MM.1S (cell line): ENCODE measurements at regions not wholly inside any gene's neighbourhood (a gene's known extent, or its start where the extent isn't known, plus 50 kb on each side); places are given as distances from the start of the nearest gene placed in this dataset.

Experiments
- DNase-seq: peaks from one replicate; pipeline ENCODE4 v3.0.0-alpha.2; 2015
- H2AFZ ChIP-seq: fragments of 300-600 bp; sonication (generic); 2 replicates; pipeline ENCODE4 v1.6.0; 2016; ENCODE audit warnings: antibody characterized with exemption, low read length
- H3F3A ChIP-seq: fragments of 300-600 bp; sonication (generic); 2 replicates; pipeline ENCODE4 v1.6.1; 2016; ENCODE audit warnings: mild to moderate bottlenecking, antibody characterized with exemption, low read length, moderate library complexity, mixed read lengths; ENCODE audit not compliant: insufficient read depth
- H3K27ac ChIP-seq: fragments of 300-600 bp; sonication (generic); 2 replicates; pipeline ENCODE4 v1.5.1; 2016; ENCODE audit warnings: mild to moderate bottlenecking, low read length
- H3K27me3 ChIP-seq: fragments of 300-600 bp; sonication (generic); replicated peaks from 2 replicates; pipeline ENCODE4 v1.6.0; 2016; ENCODE audit warnings: low read length; ENCODE audit not compliant: insufficient read depth
- H3K36me3 ChIP-seq: fragments of 300-600 bp; sonication (generic); replicated peaks from 2 replicates; pipeline ENCODE4 v1.6.1; 2016; ENCODE audit warnings: mild to moderate bottlenecking, low read length, mixed read lengths; ENCODE audit not compliant: insufficient read depth
- H3K4me1 ChIP-seq: fragments of 300-600 bp; sonication (generic); 2 replicates; pipeline ENCODE4 v1.6.1; 2016; ENCODE audit warnings: low read length, mixed read lengths
- H3K4me2 ChIP-seq: fragments of 300-600 bp; sonication (generic); 2 replicates; pipeline ENCODE4 v1.6.0; 2016; ENCODE audit warnings: low read depth, low read length
- H3K4me3 ChIP-seq: fragments of 300-600 bp; sonication (generic); 2 replicates; pipeline ENCODE4 v1.5.1; 2016; ENCODE audit warnings: low read length, mixed read lengths
- H3K79me2 ChIP-seq: fragments of 300-600 bp; sonication (generic); 2 replicates; pipeline ENCODE4 v1.6.1; 2016; ENCODE audit warnings: mixed run types, low read length, mixed read lengths
- H3K9ac ChIP-seq: fragments of 300-600 bp; sonication (generic); 2 replicates; pipeline ENCODE4 v1.6.1; 2016; ENCODE audit warnings: low read length, mixed read lengths
- H3K9me2 ChIP-seq: fragments of 300-600 bp; sonication (generic); replicated peaks from 2 replicates; pipeline ENCODE4 v1.6.1; 2016; ENCODE audit warnings: mild to moderate bottlenecking, low read length, mixed read lengths; ENCODE audit not compliant: insufficient read depth
- H3K9me3 ChIP-seq: fragments of 300-600 bp; sonication (generic); replicated peaks from 2 replicates; pipeline ENCODE4 v1.6.1; 2016; ENCODE audit warnings: mild to moderate bottlenecking, low read length, mixed read lengths; ENCODE audit not compliant: insufficient read depth
- H4K20me1 ChIP-seq: fragments of 300-600 bp; sonication (generic); 2 replicates; pipeline ENCODE4 v1.6.1; 2016; ENCODE audit warnings: mild to moderate bottlenecking, low read length, moderate library complexity, mixed read lengths; ENCODE audit not compliant: insufficient read depth
- EZH2 ChIP-seq: fragments of 300-600 bp; sonication (generic); optimal IDR thresholded peaks from 2 replicates; pipeline ENCODE3; 2017; ENCODE audit warnings: low read depth, mild to moderate bottlenecking, antibody characterized with exemption, low read length, mixed read lengths
- EZH2phosphoT487 ChIP-seq: fragments of 300-600 bp; sonication (generic); IDR thresholded peaks from 2 replicates; pipeline ENCODE4 v1.6.1; 2018; ENCODE audit warnings: antibody characterized with exemption, low read length
- TF ChIP-seq, protein P1 (sequence below): fragments of 300-600 bp; sonication (generic); IDR thresholded peaks from 2 replicates; pipeline ENCODE4 v1.5.1; 2016; ENCODE audit warnings: antibody characterized with exemption, low read length, mixed read lengths

DNA sequence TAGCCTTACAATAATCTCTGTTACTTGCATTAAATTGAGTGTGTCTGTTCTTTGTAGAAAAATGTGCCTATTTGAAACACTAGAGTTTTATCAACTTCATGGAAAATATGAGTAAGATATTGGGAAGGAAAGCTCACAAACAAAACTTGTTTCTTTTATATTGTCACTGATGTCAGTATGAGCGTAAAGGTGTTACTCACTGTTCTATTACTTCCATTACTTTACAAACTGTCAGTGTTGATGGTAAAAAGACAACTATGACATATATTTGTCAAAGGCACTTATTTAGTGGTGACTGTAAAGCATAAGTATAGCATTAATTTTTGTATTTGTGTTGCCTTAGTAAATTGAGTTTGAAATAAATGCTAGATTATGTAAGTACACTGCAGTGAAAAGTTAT lies 193.7 kb upstream of the FLRT2 start:
- Histone ChIP-seq H3K9me3 (no peaks in the 10 kb centered on the region), H3K4me2 (no peak overlapping the region), H3K4me3 (no peak overlapping the region), H3K9ac (no peak overlapping the region), H4K20me1 (no peaks in the 10 kb centered on the region), H3K27ac (no peak overlapping the region), H3K36me3 (no peaks in the 10 kb centered on the region), H3K27me3 (no peaks in the 10 kb centered on the region), H3K79me2 (no peaks in the 10 kb centered on the region), H2AFZ (no peak overlapping the region), H3K9me2 (no peaks in the 10 kb centered on the region), H3F3A (no peaks in the 10 kb centered on the region), H3K4me1 (no peaks in the 10 kb centered on the region)
- no peak for TF ChIP-seq EZH2
- no peak for DNase-seq

DNA sequence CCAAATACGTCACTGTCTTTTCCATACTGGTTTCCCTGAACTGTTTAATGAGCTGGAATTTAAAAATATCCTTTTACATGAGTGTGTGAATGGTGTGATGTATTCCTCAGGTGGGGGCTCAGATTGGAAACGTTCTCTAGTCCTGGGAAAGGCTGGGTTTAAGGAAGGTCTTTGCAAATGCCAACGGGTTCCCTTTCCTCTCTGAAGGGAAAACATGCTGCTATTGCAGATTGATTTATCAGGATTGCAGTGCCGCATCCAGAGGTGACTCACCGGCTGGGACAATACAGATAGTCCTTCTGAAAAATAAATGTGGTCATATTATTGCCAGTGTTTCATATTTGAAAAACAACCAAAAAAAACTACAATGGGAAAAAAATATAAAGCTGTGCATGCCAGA lies 193.1 kb upstream of the FLRT2 start:
- H3K79me2 ChIP-seq = no peaks in the 10 kb centered on the region
- no peaks in the 10 kb centered on the region for H3K36me3 ChIP-seq
- no peak overlapping the region for H3K4me3 ChIP-seq
- H2AFZ ChIP-seq = no peak overlapping the region
- H3K4me1 ChIP-seq = no peaks in the 10 kb centered on the region
- no peaks in the 10 kb centered on the region for H3F3A ChIP-seq
- no peaks in the 10 kb centered on the region for H3K9me3 ChIP-seq
- no peak for DNase-seq
- H4K20me1 ChIP-seq = no peaks in the 10 kb centered on the region
- no peak overlapping the region for H3K4me2 ChIP-seq
- H3K9me2 ChIP-seq = no peaks in the 10 kb centered on the region
- TF ChIP-seq, protein P1, sequence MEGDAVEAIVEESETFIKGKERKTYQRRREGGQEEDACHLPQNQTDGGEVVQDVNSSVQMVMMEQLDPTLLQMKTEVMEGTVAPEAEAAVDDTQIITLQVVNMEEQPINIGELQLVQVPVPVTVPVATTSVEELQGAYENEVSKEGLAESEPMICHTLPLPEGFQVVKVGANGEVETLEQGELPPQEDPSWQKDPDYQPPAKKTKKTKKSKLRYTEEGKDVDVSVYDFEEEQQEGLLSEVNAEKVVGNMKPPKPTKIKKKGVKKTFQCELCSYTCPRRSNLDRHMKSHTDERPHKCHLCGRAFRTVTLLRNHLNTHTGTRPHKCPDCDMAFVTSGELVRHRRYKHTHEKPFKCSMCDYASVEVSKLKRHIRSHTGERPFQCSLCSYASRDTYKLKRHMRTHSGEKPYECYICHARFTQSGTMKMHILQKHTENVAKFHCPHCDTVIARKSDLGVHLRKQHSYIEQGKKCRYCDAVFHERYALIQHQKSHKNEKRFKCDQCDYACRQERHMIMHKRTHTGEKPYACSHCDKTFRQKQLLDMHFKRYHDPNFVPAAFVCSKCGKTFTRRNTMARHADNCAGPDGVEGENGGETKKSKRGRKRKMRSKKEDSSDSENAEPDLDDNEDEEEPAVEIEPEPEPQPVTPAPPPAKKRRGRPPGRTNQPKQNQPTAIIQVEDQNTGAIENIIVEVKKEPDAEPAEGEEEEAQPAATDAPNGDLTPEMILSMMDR = no peak
- TF ChIP-seq EZH2phosphoT487 (no peak), EZH2 (no peak)
- no peaks in the 10 kb centered on the region for H3K27me3 ChIP-seq
- H3K27ac ChIP-seq = no peak overlapping the region
- H3K9ac ChIP-seq = no peak overlapping the region

DNA sequence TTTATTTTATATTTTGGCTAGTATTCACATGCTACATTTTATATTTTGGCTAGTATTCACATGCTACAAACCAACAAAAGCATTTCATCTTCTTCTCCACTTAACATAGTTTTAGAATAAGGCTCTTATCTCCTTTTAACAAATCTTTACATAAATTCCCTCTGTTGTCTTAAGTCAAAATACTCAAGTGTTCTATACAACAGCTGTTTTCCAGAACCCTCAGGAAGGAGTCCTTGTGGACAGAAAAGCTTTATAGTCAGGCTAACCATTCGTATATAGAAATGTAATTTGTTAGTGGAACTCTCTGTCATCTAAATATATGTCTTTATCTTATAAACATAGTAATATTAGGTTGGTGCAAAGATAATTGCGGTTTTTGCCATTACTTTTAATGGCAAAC lies 191.0 kb upstream of the FLRT2 start:
- DNase-seq = no peak
- Histone ChIP-seq H3K36me3 (no peaks in the 10 kb centered on the region), H3K9me2 (no peaks in the 10 kb centered on the region), H3K9me3 (no peaks in the 10 kb centered on the region), H3K4me3 (no peak overlapping the region), H3K79me2 (no peaks in the 10 kb centered on the region), H3F3A (no peaks in the 10 kb centered on the region), H3K4me1 (no peaks in the 10 kb centered on the region), H4K20me1 (no peaks in the 10 kb centered on the region), H3K27me3 (no peaks in the 10 kb centered on the region), H2AFZ (no peak overlapping the region), H3K4me2 (no peak overlapping the region), H3K9ac (no peak overlapping the region), H3K27ac (no peak overlapping the region)
- TF ChIP-seq EZH2 (no peak), EZH2phosphoT487 (no peak)
- TF ChIP-seq, protein P1 = no peak

DNA sequence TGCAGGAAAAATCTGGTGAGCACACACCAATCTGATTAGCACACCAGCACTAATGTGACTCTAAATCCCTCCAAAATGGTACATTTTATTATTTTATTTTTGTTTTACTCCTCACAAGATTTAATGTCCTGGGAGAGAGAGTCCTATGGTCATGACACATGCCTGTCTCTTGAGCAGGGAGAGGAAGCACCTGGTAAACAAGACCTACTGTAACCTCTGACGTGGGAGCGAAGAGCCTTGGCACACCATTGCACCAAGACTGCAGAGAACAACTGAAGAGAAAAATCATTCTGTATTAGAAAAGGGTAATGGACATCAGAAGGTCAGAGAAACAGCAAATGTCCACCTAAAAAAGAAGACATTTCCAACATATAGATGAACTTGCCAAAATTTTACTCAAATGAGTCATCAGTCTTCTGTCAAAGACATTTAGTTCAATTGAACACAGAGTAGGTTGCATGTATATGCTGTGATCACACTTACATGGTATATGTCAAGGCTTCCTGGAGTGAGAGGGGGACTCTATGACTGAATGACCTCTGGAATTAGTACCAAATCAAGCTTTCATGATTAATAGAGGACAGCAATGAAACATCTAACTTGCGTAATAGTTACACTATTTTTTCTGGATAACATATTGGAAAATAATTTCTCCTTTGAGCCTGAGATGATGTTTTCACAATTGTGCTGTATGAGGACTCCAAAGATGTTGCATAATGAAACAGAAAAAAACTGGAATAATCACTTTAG lies 186.9 kb upstream of the FLRT2 start:
- no peaks in the 10 kb centered on the region for H3K79me2 ChIP-seq
- H2AFZ ChIP-seq = no peak overlapping the region
- H3K9me2 ChIP-seq = no peaks in the 10 kb centered on the region
- TF ChIP-seq EZH2phosphoT487 (no peak), EZH2 (no peak)
- TF ChIP-seq, protein P1 = no peak
- no peak overlapping the region for H3K4me2 ChIP-seq
- H3K27me3 ChIP-seq = no peaks in the 10 kb centered on the region
- H3K36me3 ChIP-seq = no peaks in the 10 kb centered on the region
- H4K20me1 ChIP-seq = no peaks in the 10 kb centered on the region
- H3K4me3 ChIP-seq = no peak overlapping the region
- DNase-seq = no peak
- H3K9me3 ChIP-seq = no peaks in the 10 kb centered on the region
- no peak overlapping the region for H3K27ac ChIP-seq
- no peaks in the 10 kb centered on the region for H3K4me1 ChIP-seq
- no peaks in the 10 kb centered on the region for H3F3A ChIP-seq
- H3K9ac ChIP-seq = no peak overlapping the region
